Activated naive CD4-positive, alpha-beta T cell treated with Interleukin-2 at 50 U/mL for 16 hours (primary cell): ENCODE measurements at regions not wholly inside any gene's neighbourhood (a gene's known extent, or its start where the extent isn't known, plus 50 kb on each side); places are given as distances from the start of the nearest gene placed in this dataset.

ENCODE experiments used
- DNase-seq: peaks from one replicate; pipeline ENCODE4 v3.0.0-alpha.2; 2020

DNA sequence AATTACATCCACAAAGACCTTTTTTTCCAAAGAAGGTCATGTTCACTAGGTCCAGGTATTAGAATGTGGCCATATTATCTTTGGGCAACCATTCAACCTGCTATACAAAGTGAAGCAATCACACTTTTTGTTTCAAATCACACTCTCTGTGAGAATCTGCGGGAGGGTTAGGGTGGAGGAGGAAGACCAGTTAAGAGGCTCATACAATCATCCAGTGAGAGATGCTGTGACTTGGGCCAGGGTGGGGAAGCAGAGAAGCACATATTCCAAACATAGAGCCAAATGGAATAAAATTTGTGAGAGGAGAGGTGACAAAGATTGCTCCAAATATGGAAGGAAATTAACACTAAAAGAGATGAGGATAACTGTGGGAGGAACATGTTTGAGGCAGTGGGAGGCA is 351.6 kb downstream of the CYRIA start:
- DNase-seq = no peak

GRCh38 chr2:16313235-16313975 is 352.2 kb downstream of the CYRIA start:
- no peak for DNase-seq

GRCh38 chr2:16312771-16313170 is 352.9 kb downstream of the CYRIA start:
- DNase-seq = no peak

DNA sequence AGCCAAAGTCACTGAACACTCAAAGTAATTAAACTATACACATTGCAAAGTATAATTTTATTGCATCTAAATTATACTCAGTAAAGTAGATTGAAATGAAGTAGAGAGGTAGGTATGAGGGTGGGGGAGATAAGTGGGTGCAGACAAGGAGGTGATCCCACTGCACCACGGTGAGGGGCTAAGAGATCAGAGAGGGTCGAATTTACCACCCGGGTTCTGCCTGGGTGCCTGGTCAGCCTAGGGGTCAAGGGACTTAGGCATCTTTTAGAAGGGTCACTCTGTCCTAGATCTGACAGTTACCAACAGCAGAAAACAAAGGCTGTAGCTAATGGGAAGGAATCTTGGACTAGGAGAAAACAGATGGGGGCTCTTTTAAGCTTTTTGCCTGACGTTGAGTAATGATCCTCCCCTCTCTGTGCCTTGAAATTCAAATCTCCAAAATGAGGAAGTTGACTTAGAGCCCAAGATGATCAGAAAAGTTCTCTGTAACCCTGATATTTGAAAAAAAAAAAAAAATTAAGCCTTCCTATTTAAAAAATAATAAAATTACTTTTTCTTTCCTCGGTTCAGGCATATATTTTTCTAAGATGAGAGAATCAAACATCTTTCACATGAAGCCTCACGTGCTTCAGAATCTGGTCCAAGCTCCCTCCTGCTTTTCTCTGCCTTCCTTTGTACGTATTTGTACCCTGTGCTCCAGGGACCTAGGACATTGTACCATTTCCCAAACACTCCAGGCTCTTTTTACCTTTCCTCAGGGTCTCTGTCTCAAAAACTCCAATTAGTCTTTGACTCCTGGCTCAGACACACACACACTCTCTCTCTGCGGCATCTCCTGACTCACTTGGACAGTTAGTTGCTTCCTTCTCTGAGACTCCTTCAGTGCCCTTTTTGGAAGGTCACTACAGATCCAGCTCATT is 353.9 kb downstream of the CYRIA start:
- no peak for DNase-seq

- no peak for DNase-seq
These were observed 356.8 kb downstream of the CYRIA start for GRCh38 chr2:16308816-16309215.

DNA sequence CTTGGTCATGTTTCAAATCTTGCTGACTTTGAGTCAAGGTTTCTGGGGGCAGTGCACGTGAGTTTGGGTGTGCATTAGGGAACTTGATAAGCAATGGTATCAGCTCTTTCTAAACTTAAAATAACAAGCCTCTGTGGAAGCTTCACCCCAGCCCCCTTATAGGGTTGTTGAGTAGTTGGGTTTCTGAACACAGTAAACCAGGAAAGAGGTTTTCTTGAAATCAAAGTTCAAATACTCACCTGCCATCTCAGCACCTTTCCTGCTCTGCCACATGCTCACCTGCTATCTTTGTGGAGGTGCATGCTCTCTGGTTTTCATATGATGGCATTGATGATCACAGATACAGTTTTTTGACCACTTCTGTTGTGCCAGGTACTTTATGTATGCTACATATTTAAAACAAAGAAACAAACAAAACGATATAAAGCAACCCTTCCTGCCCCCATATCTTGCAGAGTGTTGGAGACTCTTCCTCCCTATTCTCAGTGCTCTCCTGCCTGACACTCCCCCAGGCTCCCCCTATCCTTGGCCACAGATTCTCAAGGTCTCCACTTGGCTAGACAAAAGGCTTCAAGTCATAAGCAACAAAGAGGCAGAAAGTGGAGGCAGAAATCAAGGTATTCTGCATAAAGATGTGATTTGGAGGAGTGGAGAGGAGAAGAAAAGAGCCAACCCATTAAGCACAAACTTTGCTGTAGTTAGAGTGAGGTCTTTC is 360.6 kb downstream of the CYRIA start:
- DNase-seq = no peak

GRCh38 chr2:16303761-16304160 is 361.9 kb downstream of the CYRIA start:
- no peak for DNase-seq

GRCh38 chr2:16303273-16303577 is 362.4 kb downstream of the CYRIA start:
- no peak for DNase-seq

DNA sequence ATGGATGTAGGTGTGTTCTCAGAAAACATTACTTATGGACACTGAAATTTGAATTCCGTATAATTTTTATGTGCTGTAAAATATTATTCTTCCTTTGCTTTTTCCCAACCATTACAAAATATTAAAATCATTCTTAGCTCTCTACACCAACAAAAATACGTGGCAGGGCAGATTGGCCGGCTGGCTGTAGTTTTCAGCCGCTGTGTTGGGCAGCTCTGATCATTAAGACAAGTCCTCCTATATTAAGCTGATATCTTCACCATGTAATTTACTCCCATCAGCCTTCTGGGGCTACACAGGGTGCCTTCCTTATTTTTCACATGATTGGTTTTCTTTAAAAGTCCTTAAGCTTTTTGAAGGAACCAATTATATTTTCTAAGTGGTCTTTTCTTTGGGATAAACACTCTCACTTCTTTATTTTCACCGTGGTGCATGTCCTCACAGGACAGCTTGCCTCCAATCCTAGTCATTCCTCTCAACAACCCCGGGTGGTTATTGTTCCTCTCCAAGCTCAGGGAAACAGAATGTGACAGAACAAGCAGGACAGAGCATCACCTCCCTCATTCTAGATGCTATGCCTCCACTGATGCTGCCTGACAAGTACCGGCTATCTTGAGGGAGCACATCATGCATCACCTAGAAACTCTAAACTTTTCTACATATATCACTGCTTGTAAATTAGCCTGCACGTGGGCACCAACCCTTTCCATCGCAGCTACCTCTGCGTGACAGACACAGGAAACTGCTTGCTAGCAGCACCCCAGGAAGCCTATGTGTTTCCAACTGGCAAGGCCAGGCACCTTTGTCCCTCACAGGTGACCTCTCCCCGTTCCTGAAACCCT is 362.3 kb downstream of the MYCN start:
- no peak for DNase-seq

DNA sequence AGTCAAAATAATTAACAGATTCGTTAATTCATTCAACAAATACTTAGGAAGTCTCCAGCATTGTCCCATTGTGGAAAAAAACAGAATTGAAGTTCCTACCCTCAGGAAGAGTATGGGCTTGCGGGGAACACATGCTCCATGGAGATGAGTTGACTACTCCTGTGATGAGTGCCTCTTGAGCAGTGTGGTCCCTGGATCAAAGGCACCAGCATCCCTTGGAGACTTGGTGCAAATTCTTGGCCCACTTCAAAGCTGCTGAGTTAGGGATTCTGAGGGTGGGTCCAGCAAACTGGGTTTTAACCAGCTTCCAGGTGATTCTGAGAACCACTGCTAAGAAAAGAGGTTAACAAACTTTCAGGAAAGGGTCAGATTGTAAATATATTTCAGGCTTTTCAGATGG is 361.6 kb downstream of the MYCN start:
- no peak for DNase-seq

DNA sequence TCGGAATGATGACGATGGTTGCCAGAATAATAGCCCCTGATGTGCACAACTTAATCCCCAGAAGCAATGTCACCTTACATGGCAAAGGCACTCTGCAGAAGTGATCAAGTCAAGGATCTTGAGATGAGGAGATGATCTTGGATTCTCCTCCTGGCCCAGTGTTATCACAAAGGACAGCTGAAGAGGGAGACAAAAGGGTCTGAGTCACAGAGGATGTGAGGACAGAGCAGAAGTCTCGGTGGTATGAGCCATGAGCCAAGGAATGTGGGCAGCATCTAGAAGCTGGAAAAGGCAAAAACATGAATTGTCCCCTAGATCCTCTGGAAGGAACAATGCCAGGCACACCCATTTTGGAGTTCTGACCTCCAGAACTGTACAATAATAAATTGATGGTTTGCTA is 358.5 kb downstream of the MYCN start:
- DNase-seq = no peak

DNA sequence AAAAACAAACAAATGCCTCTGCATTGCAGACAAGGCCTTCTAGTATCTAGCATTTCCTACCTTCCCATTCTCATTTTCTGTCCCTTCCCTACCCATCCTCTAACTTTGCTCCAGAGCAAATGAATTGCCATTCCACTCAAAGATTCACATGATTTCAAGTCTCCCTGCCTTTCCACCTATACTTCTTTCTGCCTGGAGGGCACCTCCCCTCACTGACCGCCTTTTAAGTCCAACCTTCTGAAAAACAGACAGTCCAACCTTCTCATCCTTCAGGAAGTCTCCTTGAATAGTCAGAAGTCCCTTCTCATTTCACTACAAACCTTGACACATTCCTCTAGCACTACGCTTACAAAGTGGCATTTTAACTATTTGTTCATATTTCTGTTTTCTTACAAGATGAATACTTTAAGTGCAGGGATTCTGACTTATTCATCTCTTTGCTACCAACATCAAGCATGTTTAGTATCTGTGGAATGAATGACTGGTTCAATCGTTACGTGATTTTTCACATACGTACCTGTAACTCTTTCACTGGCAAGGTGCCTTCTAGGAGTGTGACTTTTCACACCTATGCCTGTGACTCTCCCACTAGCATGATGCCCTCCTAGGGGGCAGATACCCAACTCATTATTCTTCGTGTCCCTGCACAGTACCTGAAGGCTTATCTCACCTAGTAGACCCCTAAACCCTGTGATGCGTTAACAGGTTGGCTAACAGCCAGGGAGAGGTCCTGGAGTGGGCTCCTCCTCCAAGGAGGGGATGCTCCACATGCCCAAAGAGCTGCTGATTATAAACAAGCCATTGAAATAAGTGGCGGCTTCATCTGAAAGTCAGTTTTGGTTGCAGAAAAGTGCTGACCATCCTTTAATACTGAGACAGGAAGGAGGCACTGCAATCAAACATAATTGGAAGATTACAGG is 356.2 kb downstream of the MYCN start:
- DNase-seq = no peak

GRCh38 chr2:16296038-16296290 is 355.6 kb downstream of the MYCN start:
- no peak for DNase-seq

- DNase-seq = no peak
These were observed 354.4 kb downstream of the MYCN start for GRCh38 chr2:16294791-16295190.

GRCh38 chr2:16293871-16294270 is 353.5 kb downstream of the MYCN start:
- no peak for DNase-seq

DNA sequence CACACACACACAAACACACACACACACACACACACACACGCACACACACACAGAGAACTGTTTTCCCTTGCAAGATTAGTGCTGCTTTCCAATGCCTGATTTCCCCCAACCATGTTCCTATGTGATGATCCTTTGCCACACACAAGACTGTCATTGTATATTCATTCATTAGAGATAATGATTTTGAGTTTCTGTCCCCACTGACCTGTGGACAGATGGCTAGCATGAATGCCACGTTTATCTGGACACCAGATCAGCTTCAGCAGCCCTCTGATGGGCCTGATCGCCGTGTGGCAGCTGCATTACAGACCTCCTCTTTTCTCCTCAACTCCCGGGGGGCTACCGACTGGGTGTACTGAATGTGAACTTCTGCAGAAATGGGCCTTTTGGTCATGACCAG is 353.0 kb downstream of the MYCN start:
- DNase-seq = no peak

DNA sequence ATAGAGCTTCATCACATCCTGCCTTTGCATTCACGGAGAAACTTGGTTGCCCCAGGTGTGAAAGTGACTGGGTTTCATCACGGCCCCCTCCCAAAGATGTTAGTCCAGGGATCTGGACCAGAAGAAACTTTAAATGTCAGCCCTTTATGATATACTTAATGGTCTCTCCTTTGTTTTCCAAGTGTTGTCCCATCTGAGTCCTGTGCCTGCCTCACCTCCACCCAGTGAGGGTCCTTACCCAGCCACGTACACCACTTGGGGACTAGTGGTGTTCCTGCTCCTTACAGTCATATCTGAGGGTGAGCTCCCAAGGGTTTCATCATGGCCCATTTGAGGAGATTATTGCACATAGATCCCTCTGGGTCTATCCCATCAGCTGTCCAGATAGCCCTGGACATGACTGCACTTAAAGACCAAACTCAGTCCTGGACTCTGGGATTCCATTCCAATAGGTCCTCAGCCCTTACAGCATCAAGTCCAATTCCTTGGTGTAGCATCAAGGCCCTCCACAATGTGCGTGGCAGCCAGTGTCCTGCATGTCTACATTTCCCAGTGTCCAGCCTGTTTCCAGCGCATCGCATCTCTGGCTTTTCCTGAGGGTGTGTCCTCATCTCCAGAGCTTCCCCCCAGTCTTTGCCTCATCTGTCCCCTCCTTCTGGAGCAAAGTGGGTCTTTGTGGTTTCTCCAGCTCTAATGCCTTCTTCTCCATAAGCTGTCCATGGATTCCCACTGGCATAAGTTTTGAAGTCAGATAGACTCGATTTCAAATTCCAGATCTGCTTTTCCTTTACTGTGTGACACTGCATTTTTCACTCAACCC is 351.6 kb downstream of the MYCN start:
- DNase-seq = no peak

DNA sequence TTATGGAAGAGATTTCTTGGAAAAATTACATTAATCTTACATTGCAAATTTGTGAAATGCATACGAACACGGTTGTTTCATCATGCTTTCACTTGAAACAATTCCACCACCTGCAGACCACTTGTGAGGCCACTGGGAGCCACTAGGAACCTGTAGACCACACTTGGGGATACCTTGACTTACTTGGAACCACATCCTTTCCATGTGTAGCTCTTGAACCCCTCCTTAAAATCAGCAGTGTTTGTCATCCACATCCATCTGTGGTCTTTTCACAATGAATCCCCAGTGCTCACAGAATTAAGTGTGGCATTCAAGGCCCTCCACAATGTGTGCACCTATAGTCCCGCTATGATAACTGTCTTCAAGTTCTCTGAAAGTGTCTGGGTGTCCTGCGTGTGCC is 350.9 kb downstream of the MYCN start:
- DNase-seq = no peak

GRCh38 chr2:16290311-16291020 is 350.1 kb downstream of the MYCN start:
- DNase-seq = no peak

GRCh38 chr2:16288371-16289112 is 348.2 kb downstream of the MYCN start:
- DNase-seq = no peak
